Activated CD8-positive, alpha-beta memory T cell treated with anti-CD3 and anti-CD28 coated beads, Interleukin-2, amount 10 ng/mL, durations not matched to agents 7 days and 5 days (primary cell): ENCODE measurements at regions not wholly inside any gene's neighbourhood (a gene's known extent, or its start where the extent isn't known, plus 50 kb on each side); places are given as distances from the start of the nearest gene placed in this dataset.
"Not testable (repeated sequence)": the region's sequence is repeated elsewhere in the genome, so short reads cannot be mapped to it uniquely, and the experiment has no call there.

Experiments
- ATAC-seq: fragments of 150-1000 bp; cut with Tn5 transposase; one replicate; pipeline ENCODE4 v1.10.0; 2021; ENCODE audit warnings: moderate library complexity
- CTCF ChIA-PET: fragments of 350-600 bp; sonication (Branson Sonifier 250); formaldehyde crosslinking; loops from one replicate; lab custom pipeline; 2021; ENCODE audit warnings: antibody characterized with exemption; lab: Charles Lee
- DNase-seq: peaks from one replicate; pipeline ENCODE4 v3.0.0-alpha.2; 2020
- H3K27ac Mint-ChIP-seq: one replicate; pipeline ENCODE4 v1.8.0; 2021; ENCODE audit warnings: mild to moderate bottlenecking, mixed read lengths
- H3K27me3 Mint-ChIP-seq: one replicate; pipeline ENCODE4 v1.8.0; 2021; ENCODE audit warnings: mixed read lengths
- H3K36me3 Mint-ChIP-seq: one replicate; pipeline ENCODE4 v1.8.0; 2021; ENCODE audit warnings: mild to moderate bottlenecking, mixed read lengths
- H3K4me1 Mint-ChIP-seq: one replicate; pipeline ENCODE4 v1.8.0; 2021; ENCODE audit warnings: mixed read lengths
- H3K4me3 Mint-ChIP-seq: one replicate; pipeline ENCODE4 v1.8.0; 2021; ENCODE audit warnings: mild to moderate bottlenecking, moderate library complexity, mixed read lengths
- H3K9me3 Mint-ChIP-seq: one replicate; pipeline ENCODE4 v1.8.0; 2022; ENCODE audit warnings: low read depth, mixed read lengths

DNA sequence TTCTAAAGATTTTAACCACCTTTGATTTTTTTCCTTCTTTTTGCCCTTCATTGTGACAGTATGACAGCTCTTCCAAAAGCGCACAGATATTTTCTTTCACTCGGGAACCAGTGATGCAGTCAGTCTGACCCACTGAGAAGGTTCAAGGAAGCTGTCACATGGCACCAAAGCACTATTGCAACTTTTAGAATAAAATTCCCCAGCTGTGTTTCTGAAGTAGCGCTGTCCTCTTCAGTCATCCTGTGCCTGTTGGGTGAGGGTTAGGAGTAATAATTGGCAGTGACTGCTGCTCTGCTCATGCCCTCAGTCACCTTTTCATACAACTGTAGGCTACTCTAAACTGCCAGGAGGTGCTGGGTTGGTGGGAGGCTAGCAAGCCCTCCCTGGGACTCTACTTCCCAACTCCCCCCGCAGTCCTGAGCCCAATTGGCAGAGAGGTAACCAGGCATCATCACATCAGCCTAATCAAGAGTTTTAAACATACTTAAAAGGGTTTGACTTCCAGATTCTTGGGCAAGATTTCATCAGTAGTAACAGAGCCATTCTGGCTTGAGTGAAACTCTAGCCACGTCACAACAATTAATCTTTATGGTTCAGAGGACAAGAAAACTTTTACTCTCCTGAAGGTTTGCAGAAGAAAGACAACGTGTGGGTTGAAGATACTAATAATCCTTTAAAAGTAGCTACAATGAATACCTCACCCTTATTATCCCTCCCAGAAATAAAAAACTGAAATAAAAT, 473.3 kb downstream of the FBXO15 start:
- no peak overlapping the region for H3K4me3 Mint-ChIP-seq
- no peak for ATAC-seq

DNA sequence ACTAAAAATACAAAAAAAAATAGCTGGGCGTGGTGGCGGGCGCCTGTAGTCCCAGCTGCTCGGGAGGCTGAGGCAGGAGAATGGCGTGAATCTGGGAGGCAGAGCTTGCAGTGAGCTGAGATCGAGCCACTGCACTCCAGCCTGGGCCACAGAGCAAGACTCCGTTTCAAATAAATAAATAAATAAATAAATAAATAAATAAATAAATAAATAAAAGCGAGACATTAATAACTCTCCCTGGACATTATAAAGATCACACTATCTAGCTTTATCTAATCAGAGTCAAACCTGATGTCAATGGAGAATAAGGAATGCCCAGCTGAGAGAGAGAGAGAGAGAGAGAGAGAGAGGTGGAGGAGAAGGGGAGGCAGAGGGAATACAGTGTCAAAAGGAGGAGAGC, 476.2 kb downstream of the FBXO15 start:
- H3K9me3 Mint-ChIP-seq, H3K36me3 Mint-ChIP-seq, ATAC-seq, CTCF ChIA-PET, H3K4me1 Mint-ChIP-seq, H3K27ac Mint-ChIP-seq, DNase-seq, H3K27me3 Mint-ChIP-seq, H3K4me3 Mint-ChIP-seq: not testable (repeated sequence)

More for the DNA sequence above, 473.3 kb downstream of the FBXO15 start:
- H3K4me1 Mint-ChIP-seq, result no peaks in the 10 kb centered on the region
- H3K9me3 Mint-ChIP-seq, result peaks cover 2% of the 10 kb centered on the region
- no peak for DNase-seq
- H3K27me3 Mint-ChIP-seq, result no peaks in the 10 kb centered on the region
- H3K36me3 Mint-ChIP-seq, result no peaks in the 10 kb centered on the region
- CTCF ChIA-PET, result no interaction called here
- no peak overlapping the region for H3K27ac Mint-ChIP-seq

DNA sequence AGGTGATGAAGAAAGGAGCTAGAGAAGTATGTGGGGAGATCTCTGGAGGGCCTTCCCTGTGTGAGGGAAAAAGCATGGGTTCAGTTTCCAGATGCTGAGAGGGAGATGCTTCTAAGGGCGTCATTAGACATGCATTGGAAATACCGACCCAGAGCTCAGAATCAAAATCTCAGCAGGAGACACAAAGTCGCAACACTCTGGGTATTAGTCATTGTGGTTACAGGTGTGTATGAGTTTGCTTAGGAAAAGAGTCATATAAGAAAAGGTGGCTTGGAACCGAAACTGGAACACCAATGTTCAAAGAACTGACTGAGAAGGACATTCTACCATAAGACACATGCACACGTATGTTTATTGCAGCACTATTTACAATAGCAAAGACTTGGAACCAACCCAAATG, 477.1 kb downstream of the FBXO15 start:
- Mint-ChIP-seq H3K27ac (no peak overlapping the region), H3K27me3 (no peaks in the 10 kb centered on the region), H3K4me1 (no peaks in the 10 kb centered on the region), H3K9me3 (no peaks in the 10 kb centered on the region), H3K36me3 (no peaks in the 10 kb centered on the region), H3K4me3 (no peak overlapping the region)
- DNase-seq, result no peak
- CTCF ChIA-PET, result no interaction called here
- ATAC-seq, result no peak

DNA sequence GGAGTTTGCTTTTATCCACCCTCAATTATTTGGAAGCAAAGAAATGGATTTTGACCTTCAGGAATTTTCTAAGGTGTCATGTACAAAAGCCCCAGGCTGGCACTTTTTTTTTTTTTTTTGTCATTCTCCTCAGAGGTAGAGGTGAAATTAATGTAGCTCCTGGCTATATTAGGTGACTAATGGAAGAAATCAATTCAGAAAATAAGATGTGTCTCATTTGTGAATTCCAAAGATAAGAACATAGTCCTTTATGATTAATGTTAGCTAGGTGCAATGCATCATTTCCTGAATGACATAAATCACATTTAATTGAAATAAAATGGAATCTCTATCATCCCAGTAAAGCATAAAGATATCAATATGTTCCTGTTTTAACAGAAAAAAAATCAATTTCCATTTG, 477.6 kb downstream of the FBXO15 start:
- no peaks in the 10 kb centered on the region for H3K27me3 Mint-ChIP-seq
- H3K4me1 Mint-ChIP-seq, result no peaks in the 10 kb centered on the region
- no peaks in the 10 kb centered on the region for H3K36me3 Mint-ChIP-seq
- CTCF ChIA-PET, result no interaction called here
- no peak overlapping the region for H3K4me3 Mint-ChIP-seq
- H3K27ac Mint-ChIP-seq, result no peak overlapping the region
- ATAC-seq (no peak), DNase-seq (no peak)
- no peaks in the 10 kb centered on the region for H3K9me3 Mint-ChIP-seq

DNA sequence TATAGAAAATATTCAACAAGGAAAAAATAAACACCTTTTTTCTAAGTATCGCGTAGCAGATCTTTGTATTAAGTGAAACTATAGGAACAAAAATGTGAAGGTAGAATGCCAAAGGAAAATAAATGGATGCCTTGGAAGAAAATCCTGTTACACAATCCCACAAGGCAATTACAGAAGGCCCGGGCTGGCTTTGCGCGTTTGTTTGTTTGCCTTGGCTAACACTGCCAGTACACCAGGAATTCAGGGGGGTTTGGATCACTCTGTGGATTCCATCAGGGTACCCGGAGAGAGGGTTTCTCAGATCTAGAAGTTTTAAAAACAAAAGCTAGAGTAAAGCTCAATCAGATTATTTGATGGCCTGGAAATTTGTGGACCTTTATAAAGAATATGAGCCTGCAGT, 478.3 kb downstream of the FBXO15 start:
- CTCF ChIA-PET, result no interaction called here
- Mint-ChIP-seq H3K27ac (no peak overlapping the region), H3K9me3 (no peaks in the 10 kb centered on the region), H3K36me3 (no peaks in the 10 kb centered on the region), H3K4me3 (no peak overlapping the region), H3K4me1 (no peaks in the 10 kb centered on the region), H3K27me3 (no peaks in the 10 kb centered on the region)
- ATAC-seq (no peak), DNase-seq (no peak)

DNA sequence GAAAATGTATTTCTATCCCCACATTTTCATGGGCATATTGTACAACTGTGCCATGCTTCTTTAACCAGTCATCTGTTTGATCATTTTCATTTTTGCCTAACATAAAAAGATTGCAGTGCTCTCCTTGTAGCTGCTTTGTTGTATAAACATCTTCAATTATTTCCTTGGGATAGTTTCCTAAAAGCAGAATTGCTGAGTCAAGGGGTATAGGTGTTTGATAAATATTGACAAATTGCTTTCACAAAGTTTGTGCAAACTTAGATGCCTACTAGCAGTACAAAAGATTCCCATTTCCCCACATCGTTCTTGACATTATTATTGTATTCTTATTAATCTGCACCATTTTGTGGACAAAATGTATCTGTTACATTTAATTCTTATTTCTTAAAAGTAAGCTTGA, 479.6 kb downstream of the FBXO15 start:
- ATAC-seq (no peak), DNase-seq (no peak)
- Mint-ChIP-seq H3K4me1 (no peaks in the 10 kb centered on the region), H3K27me3 (no peaks in the 10 kb centered on the region), H3K36me3 (no peaks in the 10 kb centered on the region), H3K4me3 (no peak overlapping the region), H3K9me3 (no peaks in the 10 kb centered on the region), H3K27ac (no peak overlapping the region)
- CTCF ChIA-PET, result no interaction called here

DNA sequence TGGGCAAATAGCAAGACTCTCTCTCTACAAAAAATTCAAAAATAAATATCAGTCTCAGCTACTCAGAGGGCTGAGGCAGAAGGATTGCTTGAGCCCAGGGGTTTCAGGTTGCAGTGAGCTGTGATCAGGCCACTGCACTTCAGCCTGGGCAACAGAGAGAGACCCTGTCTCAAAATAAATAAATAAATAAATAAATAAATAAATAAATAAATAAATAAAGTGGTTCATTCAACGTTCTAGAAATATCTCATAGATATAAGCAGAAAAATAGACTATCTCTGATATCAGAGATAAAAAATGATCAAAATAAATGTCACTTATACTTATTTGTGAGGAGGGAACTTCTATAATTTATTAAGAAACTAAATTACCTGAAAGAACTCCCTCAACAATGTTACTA, 480.9 kb downstream of the FBXO15 start:
- CTCF ChIA-PET, result no interaction called here
- DNase-seq (no peak), ATAC-seq (no peak)
- Mint-ChIP-seq H3K36me3 (no peaks in the 10 kb centered on the region), H3K9me3 (no peaks in the 10 kb centered on the region), H3K4me1 (no peaks in the 10 kb centered on the region), H3K27me3 (no peaks in the 10 kb centered on the region), H3K27ac (no peak overlapping the region), H3K4me3 (no peak overlapping the region)

DNA sequence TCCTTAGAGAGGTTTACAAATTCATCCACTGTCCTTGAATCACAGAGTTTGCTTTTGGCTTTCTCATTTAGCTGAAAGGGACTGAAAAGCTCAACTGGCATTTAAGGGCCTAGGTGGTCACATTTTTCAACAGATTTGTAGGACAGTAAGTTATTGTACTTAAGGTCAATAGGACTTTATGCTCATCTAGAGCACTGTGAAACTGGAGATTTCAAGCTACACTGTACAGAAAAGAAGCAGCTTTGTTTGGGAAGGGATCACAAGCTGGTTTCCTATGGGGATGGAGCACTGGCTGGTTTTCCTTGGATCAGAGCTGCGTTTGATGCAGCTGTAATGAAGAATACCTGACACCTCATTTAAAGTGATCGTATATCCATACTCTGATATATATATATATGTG, 482.7 kb downstream of the FBXO15 start:
- Mint-ChIP-seq H3K36me3 (no peaks in the 10 kb centered on the region), H3K4me3 (no peak overlapping the region), H3K27me3 (no peaks in the 10 kb centered on the region), H3K27ac (no peak overlapping the region), H3K4me1 (no peaks in the 10 kb centered on the region), H3K9me3 (no peaks in the 10 kb centered on the region)
- no peak for DNase-seq
- ATAC-seq, result no peak
- CTCF ChIA-PET, result no interaction called here

DNA sequence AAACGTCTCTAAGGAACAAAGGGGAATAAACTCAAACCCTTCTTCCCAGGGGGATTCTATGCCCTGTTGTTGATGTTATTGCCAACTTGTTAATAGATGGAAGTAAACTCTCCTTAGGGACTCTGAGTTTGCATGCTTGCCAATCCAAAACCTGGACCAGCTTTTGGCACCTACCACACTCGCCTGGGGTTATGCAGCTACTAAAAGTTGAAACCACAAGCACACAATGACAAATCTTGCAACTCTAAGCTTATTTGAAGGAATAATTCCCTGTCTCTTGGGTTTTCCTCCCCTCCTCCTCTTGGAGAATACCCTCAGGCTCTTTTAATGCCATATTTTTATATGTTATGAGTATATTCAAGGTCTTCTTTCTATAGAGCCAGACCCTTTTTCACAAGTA, 484.1 kb downstream of the FBXO15 start:
- H3K36me3 Mint-ChIP-seq, result no peaks in the 10 kb centered on the region
- CTCF ChIA-PET, result no interaction called here
- DNase-seq (no peak), ATAC-seq (no peak)
- no peaks in the 10 kb centered on the region for H3K9me3 Mint-ChIP-seq
- no peaks in the 10 kb centered on the region for H3K27me3 Mint-ChIP-seq
- no peak overlapping the region for H3K4me3 Mint-ChIP-seq
- no peaks in the 10 kb centered on the region for H3K4me1 Mint-ChIP-seq
- no peak overlapping the region for H3K27ac Mint-ChIP-seq

DNA sequence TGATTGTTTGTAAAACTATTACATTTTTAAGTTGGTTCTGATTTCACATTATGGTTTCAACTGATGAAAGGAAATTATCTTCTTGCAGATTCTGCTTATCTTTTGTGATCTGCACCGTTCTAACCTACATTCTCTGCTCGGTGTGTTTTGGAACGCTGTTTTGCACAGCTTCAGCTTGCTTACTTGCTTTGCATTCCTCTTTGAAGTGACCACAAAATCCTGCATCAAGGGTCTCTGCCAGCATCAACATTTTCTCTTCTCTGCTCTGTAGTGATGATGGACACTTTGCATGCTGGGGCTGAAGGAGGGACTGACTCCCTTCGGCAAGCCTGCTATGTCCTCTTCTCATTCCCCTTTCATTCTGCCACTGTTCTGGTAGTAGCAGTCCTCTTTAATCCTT, 485.2 kb downstream of the FBXO15 start:
- Mint-ChIP-seq H3K27ac (no peak overlapping the region), H3K4me3 (no peak overlapping the region), H3K4me1 (no peaks in the 10 kb centered on the region), H3K36me3 (no peaks in the 10 kb centered on the region), H3K27me3 (no peaks in the 10 kb centered on the region), H3K9me3 (no peaks in the 10 kb centered on the region)
- DNase-seq, result no peak
- ATAC-seq, result no peak
- CTCF ChIA-PET, result no interaction called here

DNA sequence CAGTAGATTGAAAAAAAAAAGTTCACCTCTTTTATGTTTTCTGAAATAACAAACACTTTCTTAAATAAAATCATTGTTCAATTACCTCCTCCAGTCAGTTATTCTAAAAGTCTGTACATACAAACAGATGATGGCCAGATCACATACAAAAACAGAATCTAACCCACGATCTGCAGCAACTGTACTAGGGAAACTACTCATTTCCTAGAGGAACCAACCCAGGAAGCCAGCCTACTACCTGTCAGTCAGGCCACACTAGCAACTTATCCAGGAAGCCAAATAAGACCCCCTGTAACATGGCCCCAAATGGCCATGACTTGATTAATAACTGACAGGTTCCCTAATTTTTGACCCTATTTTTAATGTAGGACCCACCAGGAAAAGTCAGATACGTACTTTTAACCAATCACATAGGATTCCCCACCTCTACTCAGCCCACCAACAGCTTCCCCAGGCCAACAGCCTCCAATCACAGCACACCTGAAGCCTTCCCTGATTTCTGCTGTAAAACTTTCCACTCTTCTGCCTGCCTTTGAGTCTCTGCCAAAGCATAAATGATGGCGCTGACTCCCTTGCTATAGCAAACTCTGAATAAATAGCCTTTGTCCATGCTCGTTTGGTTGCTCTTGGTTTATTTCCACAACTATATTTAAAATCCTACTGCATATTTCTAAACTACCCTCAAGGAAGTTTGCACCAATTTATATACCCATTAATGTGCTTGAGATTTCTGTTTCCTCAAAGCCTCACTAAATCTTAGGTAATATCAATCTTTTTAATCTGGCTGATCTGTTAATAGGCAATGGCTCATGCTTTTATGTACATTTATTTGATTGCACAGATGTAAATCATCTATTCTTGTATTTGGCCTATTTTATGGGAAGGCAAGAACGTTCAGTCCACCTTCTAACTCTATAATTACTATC, 486.4 kb downstream of the FBXO15 start:
- CTCF ChIA-PET, result no interaction called here
- Mint-ChIP-seq H3K4me3 (no peak overlapping the region), H3K27me3 (no peaks in the 10 kb centered on the region), H3K27ac (no peak overlapping the region), H3K4me1 (no peaks in the 10 kb centered on the region), H3K9me3 (no peaks in the 10 kb centered on the region), H3K36me3 (no peaks in the 10 kb centered on the region)
- no peak for DNase-seq
- no peak for ATAC-seq

DNA sequence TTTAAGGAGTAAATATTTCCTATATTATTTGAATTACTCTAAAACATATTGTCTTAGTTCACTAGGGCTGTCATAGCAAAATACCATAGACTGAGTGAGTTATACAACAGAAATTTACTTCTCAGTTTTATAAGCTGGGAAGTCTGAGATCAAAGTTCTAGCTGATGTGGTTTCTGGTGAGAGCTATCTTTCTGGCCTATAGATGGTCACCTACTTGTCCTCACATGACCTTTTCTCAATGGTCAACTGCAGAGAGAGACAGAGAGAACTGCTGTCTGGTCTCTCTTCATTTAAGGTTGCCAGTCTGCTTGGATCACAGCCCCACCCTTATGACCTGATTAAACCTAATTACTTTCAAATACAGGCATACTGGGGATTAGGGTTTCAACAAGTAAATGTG, 490.9 kb downstream of the FBXO15 start:
- no peak for ATAC-seq
- no peaks in the 10 kb centered on the region for H3K9me3 Mint-ChIP-seq
- no peak overlapping the region for H3K27ac Mint-ChIP-seq
- no peaks in the 10 kb centered on the region for H3K36me3 Mint-ChIP-seq
- no peaks in the 10 kb centered on the region for H3K4me1 Mint-ChIP-seq
- CTCF ChIA-PET, result no interaction called here
- no peak overlapping the region for H3K4me3 Mint-ChIP-seq
- no peak for DNase-seq
- H3K27me3 Mint-ChIP-seq, result no peaks in the 10 kb centered on the region

DNA sequence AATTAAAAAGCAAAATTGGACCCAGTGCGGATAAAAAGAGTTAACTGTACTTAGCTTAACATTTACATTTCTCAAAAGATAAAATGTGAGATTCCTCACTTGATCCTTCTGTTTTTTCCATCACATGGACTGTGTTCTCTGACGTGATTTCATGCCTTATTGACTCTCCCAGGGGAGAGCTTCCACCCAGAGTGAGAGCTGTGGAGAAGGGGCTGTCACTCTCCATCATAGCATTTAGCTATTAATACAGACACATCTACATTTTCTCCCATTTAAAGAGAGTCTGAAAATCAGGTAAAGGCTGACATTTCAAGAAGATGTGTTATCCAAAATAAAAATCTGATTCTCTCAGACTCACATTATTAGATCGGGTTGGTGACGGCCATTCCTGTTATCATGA, 493.8 kb downstream of the FBXO15 start:
- ATAC-seq (no peak), DNase-seq (no peak)
- H3K36me3 Mint-ChIP-seq, result no peaks in the 10 kb centered on the region
- no peak overlapping the region for H3K4me3 Mint-ChIP-seq
- no peak overlapping the region for H3K27ac Mint-ChIP-seq
- no peaks in the 10 kb centered on the region for H3K27me3 Mint-ChIP-seq
- no peaks in the 10 kb centered on the region for H3K4me1 Mint-ChIP-seq
- CTCF ChIA-PET, result no interaction called here
- H3K9me3 Mint-ChIP-seq, result no peaks in the 10 kb centered on the region

DNA sequence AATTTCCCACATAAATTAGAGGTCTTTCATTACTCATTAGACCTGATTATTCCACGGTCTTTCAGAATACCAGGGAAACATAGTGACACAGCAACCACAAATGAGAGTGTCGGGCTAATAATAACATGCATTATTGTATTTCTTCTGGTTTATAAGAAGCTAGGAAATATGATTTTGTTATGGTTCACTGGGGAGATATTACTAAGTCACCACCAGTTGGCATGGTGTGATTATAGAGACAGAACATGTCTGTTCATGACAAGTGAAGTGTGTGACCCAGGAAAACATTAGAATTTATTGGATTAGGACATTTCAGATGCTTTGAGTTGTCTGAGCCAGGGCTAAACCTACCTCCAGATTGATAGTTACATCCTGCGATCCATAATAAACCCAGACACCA, 494.4 kb downstream of the FBXO15 start:
- H3K36me3 Mint-ChIP-seq, result no peaks in the 10 kb centered on the region
- DNase-seq, result no peak
- ATAC-seq, result no peak
- H3K4me3 Mint-ChIP-seq, result no peak overlapping the region
- H3K4me1 Mint-ChIP-seq, result no peaks in the 10 kb centered on the region
- no peaks in the 10 kb centered on the region for H3K27me3 Mint-ChIP-seq
- H3K27ac Mint-ChIP-seq, result no peak overlapping the region
- no peaks in the 10 kb centered on the region for H3K9me3 Mint-ChIP-seq
- CTCF ChIA-PET, result no interaction called here
